ENCODE measurements at regions not wholly inside any gene's neighbourhood (a gene's known extent, or its start where the extent isn't known, plus 50 kb on each side); places are given as distances from the start of the nearest gene placed in this dataset.
"Not testable (repeated sequence)": the region's sequence is repeated elsewhere in the genome, so short reads cannot be mapped to it uniquely, and the experiment has no call there.

DNA sequence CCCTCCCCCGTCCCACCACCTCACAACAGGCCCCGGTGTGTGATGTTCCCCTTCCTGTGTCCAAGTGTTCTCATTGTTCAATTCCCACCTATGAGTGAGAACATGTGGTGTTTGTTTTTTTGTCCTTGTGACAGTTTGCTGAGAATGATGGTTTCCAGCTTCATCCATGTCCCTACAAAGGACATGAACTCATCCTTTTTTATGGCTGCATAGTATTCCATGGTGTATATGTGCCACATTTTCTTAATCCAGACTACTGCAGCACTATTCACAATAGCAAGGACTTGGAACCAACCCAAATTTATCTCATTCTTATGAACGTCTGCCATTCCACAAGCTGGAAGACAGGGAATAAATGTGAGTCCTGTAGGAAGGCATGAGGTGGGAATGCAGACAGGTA is 79.6 kb upstream of the SLC6A11 start:
- H3K4me3 ChIP-seq (ENCODE audit: low read length in 2 of 2); H3K27ac Mint-ChIP-seq; H3K27ac ChIP-seq (ENCODE audit: low read depth, low read length); H3K36me3 ChIP-seq (ENCODE audit: insufficient read depth, low read length); H3K9me3 ChIP-seq (ENCODE audit: control insufficient read depth in 1 of 2, low read length in 2 of 2); H3K4me3 Mint-ChIP-seq; DNase-seq; POLR2A ChIA-PET (ENCODE audit: partially characterized antibody); H3K4me1 ChIP-seq (ENCODE audit: insufficient read depth, low read length); H3K36me3 Mint-ChIP-seq: not testable (repeated sequence)
- CTCF ChIA-PET (ENCODE audit: partially characterized antibody): interaction anchor here (4.4 to 5.8 kb wide), 2 partner anchors 392 to 397 kb away, joined by 27 to 61 read pairs; no protein-coding TSS in a partner anchor
- H3K27me3 ChIP-seq (ENCODE audit: insufficient read depth, low read length): peaks cover 16% of the 10 kb centered on the region
- peaks cover 5 to 14% (median 9%) of the 10 kb centered on the region in 4 donors for H3K4me1 Mint-ChIP-seq
- intact Hi-C loops (cut with micrococcal nuclease): loop anchor here (5.0 kb wide), 2 partner anchors 954 to 1019 kb away; no protein-coding TSS in a partner anchor
- H3K9me3 Mint-ChIP-seq: peaks cover 3 to 31% (median 23%) of the 10 kb centered on the region in 8 donors
- H3K27me3 Mint-ChIP-seq: peaks cover 39 to 45% of the 10 kb centered on the region in 2 donors

DNA sequence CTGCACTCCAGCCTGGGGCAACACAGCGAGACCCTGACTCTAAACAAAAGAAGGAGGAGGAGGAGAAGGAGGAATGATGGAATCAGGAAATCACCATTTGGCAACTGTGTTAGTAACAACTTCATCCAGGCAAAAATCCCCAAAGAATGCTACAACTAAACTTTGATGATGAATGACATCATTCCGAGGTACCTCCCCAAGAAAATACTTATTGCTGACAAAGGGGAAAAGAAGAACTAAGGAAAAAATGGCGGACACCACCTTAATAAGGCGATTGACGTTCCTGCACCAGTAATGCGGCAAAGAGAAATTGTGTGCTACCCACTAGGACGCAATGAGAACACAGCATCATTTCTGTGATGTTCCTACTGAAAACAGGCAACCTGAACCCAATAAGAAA is 78.2 kb upstream of the SLC6A11 start:
- H3K36me3 Mint-ChIP-seq: no peaks in the 10 kb centered on the region
- DNase-seq: no peak
- peaks cover 5 to 14% (median 9%) of the 10 kb centered on the region in 4 donors for H3K4me1 Mint-ChIP-seq

DNA sequence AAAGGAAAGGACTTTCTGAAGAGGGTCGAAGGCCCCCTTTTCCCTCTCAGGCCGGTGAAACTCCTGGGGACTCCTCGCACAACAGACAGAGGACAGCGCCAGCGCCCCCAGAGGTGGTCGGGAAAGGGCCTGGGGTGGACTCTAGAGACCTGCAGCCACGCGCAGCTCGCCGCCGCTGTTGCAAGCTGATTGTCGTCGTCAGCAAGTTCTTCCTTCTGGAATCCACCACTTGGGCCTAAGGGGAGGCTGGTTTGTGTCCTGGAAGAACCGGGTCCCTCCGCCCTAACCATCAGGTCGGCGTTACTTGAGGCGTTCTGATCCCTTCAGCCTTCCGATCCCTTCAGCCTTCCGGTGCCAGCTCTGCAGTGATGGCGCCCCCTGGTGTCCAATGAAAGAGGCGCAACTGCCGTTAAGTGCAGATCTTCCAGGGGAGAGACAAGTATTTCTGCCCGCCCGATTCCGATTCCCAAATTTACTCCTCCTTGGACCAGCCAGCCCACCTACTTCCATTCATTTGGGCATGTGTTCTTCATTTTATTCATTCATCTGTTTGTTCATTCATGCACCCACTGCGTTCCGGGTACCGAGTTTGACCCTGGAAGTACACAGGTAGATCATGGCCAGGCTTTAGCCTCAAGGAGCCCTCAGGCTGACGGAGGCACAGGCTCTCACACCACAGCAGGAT is 77.2 kb upstream of the SLC6A11 start:
- Histone ChIP-seq H3K4me1 (ENCODE audit: insufficient read depth, low read length) (peaks cover 5% of the 10 kb centered on the region), H3K9me3 (ENCODE audit: control insufficient read depth in 1 of 2, low read length in 2 of 2) (no peaks in the 10 kb centered on the region), H3K4me3 (ENCODE audit: low read length in 2 of 2) (no peak overlapping the region), H3K27ac (ENCODE audit: low read depth, low read length) (no peak overlapping the region), H3K27me3 (ENCODE audit: insufficient read depth, low read length) (peaks cover 16% of the 10 kb centered on the region), H3K36me3 (ENCODE audit: insufficient read depth, low read length) (no peaks in the 10 kb centered on the region)
- Mint-ChIP-seq H3K27me3 (peaks cover 41 to 55% of the 10 kb centered on the region in 2 donors), H3K36me3 (no peaks in the 10 kb centered on the region), H3K4me1 (peaks cover 5 to 14% (median 9%) of the 10 kb centered on the region in 4 donors), H3K4me3 (peak overlapping the region in 7 of 8 donors; percentile 7 to 77 (median 51)), H3K9me3 (peaks cover 0 to 8% (median 4%) of the 10 kb centered on the region in 8 donors), H3K27ac (peak overlapping the region in 1 of 7 donors; percentile 63)
- ChIA-PET POLR2A (ENCODE audit: partially characterized antibody) (interaction anchor here (1.2 to 1.3 kb wide), 2 partner anchors 321 to 847 kb away, joined by 3 read pairs; no protein-coding TSS in a partner anchor), CTCF (ENCODE audit: partially characterized antibody) (interaction anchor here (0.8 to 5.8 kb wide), 19 partner anchors 9 to 1235 kb away, joined by 3 to 61 read pairs (median 3); no protein-coding TSS in a partner anchor)
- intact Hi-C loops (cut with micrococcal nuclease): loop anchor here (1.0 to 5.0 kb wide), 5 partner anchors 322 to 1768 kb away; partner anchors contain the start of gene CRELD1
- peak; percentile 54 to 64 (median 59) for DNase-seq

More for the DNA sequence above, 78.2 kb upstream of the SLC6A11 start:
- H3K27ac Mint-ChIP-seq: no peak overlapping the region
- ChIA-PET POLR2A (ENCODE audit: partially characterized antibody) (interaction anchor here (1.2 kb wide), 1 partner anchor 320 kb away, joined by 3 read pairs; no protein-coding TSS in a partner anchor), CTCF (ENCODE audit: partially characterized antibody) (interaction anchor here (1.1 to 5.8 kb wide), 8 partner anchors 8 to 398 kb away, joined by 3 to 61 read pairs (median 20); no protein-coding TSS in a partner anchor)
- H3K9me3 Mint-ChIP-seq: peaks cover 0 to 18% (median 13%) of the 10 kb centered on the region in 8 donors
- no peak overlapping the region for H3K4me3 ChIP-seq (ENCODE audit: low read length in 2 of 2)
- H3K36me3 ChIP-seq (ENCODE audit: insufficient read depth, low read length): no peaks in the 10 kb centered on the region
- H3K4me1 ChIP-seq (ENCODE audit: insufficient read depth, low read length): peaks cover 5% of the 10 kb centered on the region
- H3K9me3 ChIP-seq (ENCODE audit: control insufficient read depth in 1 of 2, low read length in 2 of 2): no peaks in the 10 kb centered on the region
- H3K27ac ChIP-seq (ENCODE audit: low read depth, low read length): no peak overlapping the region
- intact Hi-C loops (cut with micrococcal nuclease): loop anchor here (2.0 to 5.0 kb wide), 4 partner anchors 805 to 1767 kb away; partner anchors contain the start of gene CRELD1
- H3K4me3 Mint-ChIP-seq: peak overlapping the region in 1 of 8 donors; percentile 47
- peaks cover 16% of the 10 kb centered on the region for H3K27me3 ChIP-seq (ENCODE audit: insufficient read depth, low read length)
- H3K27me3 Mint-ChIP-seq: peaks cover 39 to 50% of the 10 kb centered on the region in 2 donors

DNA sequence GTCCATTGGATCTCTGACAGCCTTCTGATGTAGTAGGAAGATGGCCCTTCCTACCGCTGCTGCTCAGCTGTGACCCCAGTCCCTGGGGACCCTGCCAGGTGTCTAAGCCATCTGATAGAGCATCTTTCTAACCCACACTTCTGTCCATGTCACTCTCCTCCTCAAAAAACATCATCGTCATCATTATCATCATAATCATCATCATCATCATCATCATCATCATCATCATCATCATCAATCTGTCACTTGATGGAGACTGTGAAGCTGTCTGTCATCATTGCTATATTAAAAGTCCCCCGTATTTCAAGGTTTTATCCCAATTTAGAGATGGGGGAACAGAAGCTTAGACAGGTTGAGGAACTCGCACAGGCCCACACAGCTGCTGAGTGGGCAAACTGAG is 75.1 kb upstream of the SLC6A11 start:
- Histone ChIP-seq H3K4me3 (ENCODE audit: low read length in 2 of 2) (no peak overlapping the region), H3K36me3 (ENCODE audit: insufficient read depth, low read length) (no peaks in the 10 kb centered on the region), H3K27ac (ENCODE audit: low read depth, low read length) (no peak overlapping the region), H3K4me1 (ENCODE audit: insufficient read depth, low read length) (peaks cover 5% of the 10 kb centered on the region), H3K27me3 (ENCODE audit: insufficient read depth, low read length) (peaks cover 16% of the 10 kb centered on the region), H3K9me3 (ENCODE audit: control insufficient read depth in 1 of 2, low read length in 2 of 2) (no peaks in the 10 kb centered on the region)
- DNase-seq: no peak
- intact Hi-C loops (cut with micrococcal nuclease): no loop called here
- no peaks in the 10 kb centered on the region for H3K36me3 Mint-ChIP-seq
- H3K27me3 Mint-ChIP-seq: peaks cover 34 to 50% of the 10 kb centered on the region in 2 donors
- H3K9me3 Mint-ChIP-seq: peaks cover 0 to 4% (median 0%) of the 10 kb centered on the region in 8 donors
- POLR2A ChIA-PET (ENCODE audit: partially characterized antibody): no interaction called here
- no peak overlapping the region for H3K4me3 Mint-ChIP-seq
- no peak overlapping the region for H3K27ac Mint-ChIP-seq
- CTCF ChIA-PET (ENCODE audit: partially characterized antibody): interaction anchor here (1.3 to 5.8 kb wide), 6 partner anchors 11 to 808 kb away, joined by 3 to 61 read pairs (median 5); no protein-coding TSS in a partner anchor
- H3K4me1 Mint-ChIP-seq: peaks cover 5 to 14% (median 9%) of the 10 kb centered on the region in 4 donors

DNA sequence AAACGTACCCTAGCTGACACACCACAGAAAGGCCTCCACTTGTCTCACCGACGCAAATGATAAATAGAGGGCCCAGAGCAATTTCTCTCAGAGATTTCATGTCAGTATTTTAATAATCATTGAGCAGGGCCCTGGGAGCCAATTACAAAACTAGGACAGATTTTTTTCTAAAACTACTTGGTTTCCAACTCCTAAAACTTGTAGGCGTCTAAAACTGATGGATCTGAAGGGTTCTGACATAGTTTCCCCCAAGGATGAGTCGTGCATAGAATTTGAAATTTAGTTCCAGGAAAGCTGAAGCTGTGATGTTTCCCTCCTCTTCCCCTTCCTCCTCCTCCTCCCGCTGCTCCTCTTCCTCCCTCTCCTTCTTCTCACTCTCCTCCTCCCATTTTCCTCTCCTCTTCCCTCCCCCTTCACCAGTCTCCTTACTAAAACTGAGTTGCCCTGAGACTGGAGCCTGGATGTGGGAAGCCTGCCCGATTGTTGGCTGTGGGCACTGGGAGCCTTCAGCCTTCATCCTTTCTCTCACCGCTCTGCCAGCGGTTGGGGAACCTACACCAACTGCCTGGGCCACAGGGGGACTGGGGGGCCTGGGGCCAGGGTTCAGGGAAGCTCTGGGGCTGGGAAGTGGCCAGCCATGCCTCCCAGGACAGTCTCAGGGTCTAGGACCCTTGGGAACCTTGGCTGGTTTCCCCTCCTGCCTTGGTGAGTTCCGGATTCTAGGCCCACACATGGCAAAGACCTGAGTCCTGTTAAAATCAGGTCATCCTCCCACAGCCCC is 73.9 kb upstream of the SLC6A11 start:
- no peaks in the 10 kb centered on the region for H3K9me3 ChIP-seq (ENCODE audit: control insufficient read depth in 1 of 2, low read length in 2 of 2)
- ChIA-PET POLR2A (ENCODE audit: partially characterized antibody) (no interaction called here), CTCF (ENCODE audit: partially characterized antibody) (interaction anchor here (1.4 to 5.8 kb wide), 2 partner anchors 397 to 402 kb away, joined by 3 to 61 read pairs; no protein-coding TSS in a partner anchor)
- peaks cover 9% of the 10 kb centered on the region for H3K27me3 ChIP-seq (ENCODE audit: insufficient read depth, low read length)
- H3K4me3 ChIP-seq (ENCODE audit: low read length in 2 of 2): no peak overlapping the region
- Mint-ChIP-seq H3K27ac (no peak overlapping the region), H3K9me3 (no peaks in the 10 kb centered on the region), H3K27me3 (peaks cover 31 to 49% of the 10 kb centered on the region in 2 donors), H3K4me1 (peaks cover 5 to 14% (median 9%) of the 10 kb centered on the region in 4 donors), H3K4me3 (no peak overlapping the region), H3K36me3 (no peaks in the 10 kb centered on the region)
- intact Hi-C loops (cut with micrococcal nuclease): no loop called here
- peaks cover 5% of the 10 kb centered on the region for H3K4me1 ChIP-seq (ENCODE audit: insufficient read depth, low read length)
- no peak overlapping the region for H3K27ac ChIP-seq (ENCODE audit: low read depth, low read length)
- H3K36me3 ChIP-seq (ENCODE audit: insufficient read depth, low read length): no peaks in the 10 kb centered on the region
- DNase-seq: no peak

DNA sequence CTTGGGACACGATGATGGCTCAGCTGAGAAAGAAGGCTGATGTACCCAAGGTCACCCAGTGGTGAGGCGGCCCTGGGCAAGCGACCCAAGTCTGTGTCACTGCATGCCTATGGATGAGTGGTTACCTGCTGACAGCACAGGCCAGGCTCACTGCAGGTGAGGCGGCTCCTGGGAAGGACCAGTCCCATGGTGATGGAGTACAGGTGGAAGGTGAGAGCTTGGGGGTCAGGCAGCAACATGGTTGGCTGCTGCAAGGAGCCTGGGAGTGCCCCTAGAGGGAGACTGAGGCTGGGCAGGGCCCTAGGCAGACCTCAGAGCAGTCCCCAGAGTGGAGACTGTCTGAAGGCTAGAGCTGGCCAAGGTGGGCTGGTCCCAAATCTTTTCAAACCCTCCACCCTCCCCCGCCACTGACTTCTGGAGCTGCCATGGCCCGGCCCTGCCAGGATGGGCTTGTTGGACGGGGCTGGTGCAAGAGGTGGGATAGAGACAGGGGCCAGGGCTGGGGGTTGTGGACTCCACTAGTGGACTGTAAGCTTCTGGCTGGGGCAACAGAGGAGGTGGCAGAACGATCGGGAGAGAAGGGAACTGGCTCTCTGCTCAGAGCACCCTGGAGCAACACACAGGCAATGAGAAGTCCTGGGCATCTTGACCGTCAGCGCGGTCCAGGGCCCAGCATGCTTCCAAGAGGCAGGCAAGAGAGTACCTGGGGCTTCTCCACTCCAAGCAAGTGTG is 72.5 kb upstream of the SLC6A11 start:
- POLR2A ChIA-PET (ENCODE audit: partially characterized antibody): no interaction called here
- Mint-ChIP-seq H3K27me3 (peaks cover 20 to 39% of the 10 kb centered on the region in 2 donors), H3K27ac (no peak overlapping the region), H3K4me3 (no peak overlapping the region), H3K4me1 (peaks cover 3 to 9% (median 6%) of the 10 kb centered on the region in 4 donors), H3K9me3 (no peaks in the 10 kb centered on the region), H3K36me3 (no peaks in the 10 kb centered on the region)
- Histone ChIP-seq H3K4me3 (ENCODE audit: low read length in 2 of 2) (no peak overlapping the region), H3K36me3 (ENCODE audit: insufficient read depth, low read length) (no peaks in the 10 kb centered on the region), H3K27ac (ENCODE audit: low read depth, low read length) (no peak overlapping the region), H3K27me3 (ENCODE audit: insufficient read depth, low read length) (peaks cover under 1% of the 10 kb centered on the region), H3K9me3 (ENCODE audit: control insufficient read depth in 1 of 2, low read length in 2 of 2) (no peaks in the 10 kb centered on the region), H3K4me1 (ENCODE audit: insufficient read depth, low read length) (peaks cover 2% of the 10 kb centered on the region)
- DNase-seq: no peak
- intact Hi-C loops (cut with micrococcal nuclease): no loop called here
- CTCF ChIA-PET (ENCODE audit: partially characterized antibody): interaction anchor here (0.8 to 1.0 kb wide), 2 partner anchors 14 to 400 kb away, joined by 3 read pairs; no protein-coding TSS in a partner anchor
